ENCODE measurements at regions not wholly inside any gene's neighbourhood (a gene's known extent, or its start where the extent isn't known, plus 50 kb on each side); places are given as distances from the start of the nearest gene placed in this dataset.

GRCh38 chr5:12799165-12799564 lies 894.9 kb upstream of the CTNND2 start:
- no peak overlapping the region for H2AFZ ChIP-seq (ENCODE audit: insufficient read depth, low read length, poor library complexity)
- H4K12ac ChIP-seq (ENCODE audit: low read depth, low read length) = no peak overlapping the region
- H3K27me3 ChIP-seq (ENCODE audit: insufficient read depth, low read length) = no peaks in the 10 kb centered on the region
- H3K27ac ChIP-seq (ENCODE audit: low read depth, low read length) = no peak overlapping the region
- no peak overlapping the region for H3K4me2 ChIP-seq (ENCODE audit: low read length)
- no peak overlapping the region for H2BK12ac ChIP-seq (ENCODE audit: low read length)
- H3K9me3 ChIP-seq (ENCODE audit: insufficient read depth, low read depth, low read length) = peaks cover 5% of the 10 kb centered on the region
- H2AK5ac ChIP-seq (ENCODE audit: low read length) = no peak overlapping the region
- no peak overlapping the region for H4K91ac ChIP-seq (ENCODE audit: low read depth, low read length)
- DNase-seq = no peak
- no peak overlapping the region for H2BK120ac ChIP-seq (ENCODE audit: insufficient read depth, low read length, poor library complexity)
- H3K36me3 ChIP-seq (ENCODE audit: control insufficient read depth in 1 of 2, insufficient read depth in 2 of 2, low read length in 2 of 2) = no peaks in the 10 kb centered on the region
- H3K79me2 ChIP-seq (ENCODE audit: control insufficient read depth, insufficient read depth, low read length, poor library complexity) = no peaks in the 10 kb centered on the region
- H3K14ac ChIP-seq (ENCODE audit: low read length) = no peak overlapping the region
- no peak overlapping the region for H3K23ac ChIP-seq (ENCODE audit: low read length)
- no peak overlapping the region for H3K18ac ChIP-seq (ENCODE audit: low read length)
- no peak overlapping the region for H4K8ac ChIP-seq (ENCODE audit: low read depth, low read length)
- H2BK5ac ChIP-seq (ENCODE audit: low read depth, low read length, poor library complexity) = no peak overlapping the region
- no peak overlapping the region for H3K4me3 ChIP-seq (ENCODE audit: low read depth, low read length)
- no peak overlapping the region for H3K9ac ChIP-seq (ENCODE audit: low read length)
- H3K79me1 ChIP-seq (ENCODE audit: low read length) = no peaks in the 10 kb centered on the region
- H3K4ac ChIP-seq (ENCODE audit: low read depth, low read length) = no peak overlapping the region
- H3K4me1 ChIP-seq (ENCODE audit: control insufficient read depth in 1 of 2, insufficient read depth in 2 of 2, low read length in 2 of 2) = no peaks in the 10 kb centered on the region
- WGBS (ENCODE audit: extremely low coverage, insufficient coverage, insufficient read length) = no CpG with 5 or more reads among the region's 5 CpGs

- Histone ChIP-seq H3K4ac (ENCODE audit: low read depth, low read length) (no peak overlapping the region), H3K4me1 (ENCODE audit: control insufficient read depth in 1 of 2, insufficient read depth in 2 of 2, low read length in 2 of 2) (no peaks in the 10 kb centered on the region), H3K79me2 (ENCODE audit: control insufficient read depth, insufficient read depth, low read length, poor library complexity) (no peaks in the 10 kb centered on the region), H3K18ac (ENCODE audit: low read length) (no peak overlapping the region), H2BK5ac (ENCODE audit: low read depth, low read length, poor library complexity) (no peak overlapping the region), H2BK120ac (ENCODE audit: insufficient read depth, low read length, poor library complexity) (no peak overlapping the region), H3K14ac (ENCODE audit: low read length) (no peak overlapping the region), H3K4me3 (ENCODE audit: low read depth, low read length) (no peak overlapping the region), H3K9me3 (ENCODE audit: insufficient read depth, low read depth, low read length) (peaks cover 5% of the 10 kb centered on the region), H4K91ac (ENCODE audit: low read depth, low read length) (no peak overlapping the region), H3K4me2 (ENCODE audit: low read length) (no peak overlapping the region), H2AK5ac (ENCODE audit: low read length) (no peak overlapping the region), H3K79me1 (ENCODE audit: low read length) (no peaks in the 10 kb centered on the region), H3K27ac (ENCODE audit: low read depth, low read length) (no peak overlapping the region), H4K8ac (ENCODE audit: low read depth, low read length) (no peak overlapping the region), H3K9ac (ENCODE audit: low read length) (no peak overlapping the region), H3K27me3 (ENCODE audit: insufficient read depth, low read length) (no peaks in the 10 kb centered on the region), H3K23ac (ENCODE audit: low read length) (no peak overlapping the region), H2AFZ (ENCODE audit: insufficient read depth, low read length, poor library complexity) (no peak overlapping the region), H4K12ac (ENCODE audit: low read depth, low read length) (no peak overlapping the region), H2BK12ac (ENCODE audit: low read length) (no peak overlapping the region), H3K36me3 (ENCODE audit: control insufficient read depth in 1 of 2, insufficient read depth in 2 of 2, low read length in 2 of 2) (no peaks in the 10 kb centered on the region)
- no CpG with 5 or more reads among the region's 19 CpGs for WGBS (ENCODE audit: extremely low coverage, insufficient coverage, insufficient read length)
- DNase-seq = no peak
Observed at GRCh38 chr5:12795333-12795663, 891.1 kb upstream of the CTNND2 start.

- Histone ChIP-seq H2BK5ac (ENCODE audit: low read depth, low read length, poor library complexity) (no peak overlapping the region), H3K4ac (ENCODE audit: low read depth, low read length) (no peak overlapping the region), H3K9me3 (ENCODE audit: insufficient read depth, low read depth, low read length) (peaks cover 5% of the 10 kb centered on the region), H4K91ac (ENCODE audit: low read depth, low read length) (no peak overlapping the region), H3K36me3 (ENCODE audit: control insufficient read depth in 1 of 2, insufficient read depth in 2 of 2, low read length in 2 of 2) (no peaks in the 10 kb centered on the region), H3K79me2 (ENCODE audit: control insufficient read depth, insufficient read depth, low read length, poor library complexity) (no peaks in the 10 kb centered on the region), H3K27ac (ENCODE audit: low read depth, low read length) (no peak overlapping the region), H3K27me3 (ENCODE audit: insufficient read depth, low read length) (no peaks in the 10 kb centered on the region), H3K23ac (ENCODE audit: low read length) (no peak overlapping the region), H3K4me3 (ENCODE audit: low read depth, low read length) (no peak overlapping the region), H2AK5ac (ENCODE audit: low read length) (no peak overlapping the region), H3K4me1 (ENCODE audit: control insufficient read depth in 1 of 2, insufficient read depth in 2 of 2, low read length in 2 of 2) (no peaks in the 10 kb centered on the region), H2BK12ac (ENCODE audit: low read length) (no peak overlapping the region), H3K9ac (ENCODE audit: low read length) (no peak overlapping the region), H2BK120ac (ENCODE audit: insufficient read depth, low read length, poor library complexity) (no peak overlapping the region), H3K14ac (ENCODE audit: low read length) (no peak overlapping the region), H3K4me2 (ENCODE audit: low read length) (no peak overlapping the region), H4K12ac (ENCODE audit: low read depth, low read length) (no peak overlapping the region), H3K79me1 (ENCODE audit: low read length) (no peaks in the 10 kb centered on the region), H4K8ac (ENCODE audit: low read depth, low read length) (no peak overlapping the region), H3K18ac (ENCODE audit: low read length) (no peak overlapping the region), H2AFZ (ENCODE audit: insufficient read depth, low read length, poor library complexity) (no peak overlapping the region)
- DNase-seq = no peak
- WGBS (ENCODE audit: extremely low coverage, insufficient coverage, insufficient read length) = no CpG with 5 or more reads among the region's 53 CpGs
Observed at GRCh38 chr5:12794476-12795332, 890.5 kb upstream of the CTNND2 start.

GRCh38 chr5:12793373-12793772 lies 889.1 kb upstream of the CTNND2 start:
- H4K91ac ChIP-seq (ENCODE audit: low read depth, low read length) = no peak overlapping the region
- no peak for DNase-seq
- no peaks in the 10 kb centered on the region for H3K36me3 ChIP-seq (ENCODE audit: control insufficient read depth in 1 of 2, insufficient read depth in 2 of 2, low read length in 2 of 2)
- no peaks in the 10 kb centered on the region for H3K4me1 ChIP-seq (ENCODE audit: control insufficient read depth in 1 of 2, insufficient read depth in 2 of 2, low read length in 2 of 2)
- H3K27ac ChIP-seq (ENCODE audit: low read depth, low read length) = no peak overlapping the region
- no peak overlapping the region for H3K4me2 ChIP-seq (ENCODE audit: low read length)
- no peaks in the 10 kb centered on the region for H3K79me1 ChIP-seq (ENCODE audit: low read length)
- no peak overlapping the region for H3K23ac ChIP-seq (ENCODE audit: low read length)
- H3K4ac ChIP-seq (ENCODE audit: low read depth, low read length) = no peak overlapping the region
- no peak overlapping the region for H2BK12ac ChIP-seq (ENCODE audit: low read length)
- no peaks in the 10 kb centered on the region for H3K79me2 ChIP-seq (ENCODE audit: control insufficient read depth, insufficient read depth, low read length, poor library complexity)
- H2AFZ ChIP-seq (ENCODE audit: insufficient read depth, low read length, poor library complexity) = no peak overlapping the region
- no peak overlapping the region for H2AK5ac ChIP-seq (ENCODE audit: low read length)
- peaks cover 5% of the 10 kb centered on the region for H3K9me3 ChIP-seq (ENCODE audit: insufficient read depth, low read depth, low read length)
- H3K18ac ChIP-seq (ENCODE audit: low read length) = no peak overlapping the region
- H3K9ac ChIP-seq (ENCODE audit: low read length) = no peak overlapping the region
- H3K14ac ChIP-seq (ENCODE audit: low read length) = no peak overlapping the region
- no peak overlapping the region for H2BK120ac ChIP-seq (ENCODE audit: insufficient read depth, low read length, poor library complexity)
- no CpG with 5 or more reads among the region's 1 CpG for WGBS (ENCODE audit: extremely low coverage, insufficient coverage, insufficient read length)
- no peak overlapping the region for H4K12ac ChIP-seq (ENCODE audit: low read depth, low read length)
- no peaks in the 10 kb centered on the region for H3K27me3 ChIP-seq (ENCODE audit: insufficient read depth, low read length)
- no peak overlapping the region for H2BK5ac ChIP-seq (ENCODE audit: low read depth, low read length, poor library complexity)
- H3K4me3 ChIP-seq (ENCODE audit: low read depth, low read length) = no peak overlapping the region
- no peak overlapping the region for H4K8ac ChIP-seq (ENCODE audit: low read depth, low read length)

Measured in trophoblast cell (in vitro differentiated cells and primary cell).